HG03097 (cell line): ENCODE measurements at regions not wholly inside any gene's neighbourhood (a gene's known extent, or its start where the extent isn't known, plus 50 kb on each side); places are given as distances from the start of the nearest gene placed in this dataset.
"Not testable (repeated sequence)": the region's sequence is repeated elsewhere in the genome, so short reads cannot be mapped to it uniquely, and the experiment has no call there.

Experiments used
- ATAC-seq: cut with Tn5 transposase; IDR thresholded peaks from one replicate; pipeline ENCODE4 v1.9.1; 2021; ENCODE audit not compliant: unreplicated experiment, low FRiP score

DNA sequence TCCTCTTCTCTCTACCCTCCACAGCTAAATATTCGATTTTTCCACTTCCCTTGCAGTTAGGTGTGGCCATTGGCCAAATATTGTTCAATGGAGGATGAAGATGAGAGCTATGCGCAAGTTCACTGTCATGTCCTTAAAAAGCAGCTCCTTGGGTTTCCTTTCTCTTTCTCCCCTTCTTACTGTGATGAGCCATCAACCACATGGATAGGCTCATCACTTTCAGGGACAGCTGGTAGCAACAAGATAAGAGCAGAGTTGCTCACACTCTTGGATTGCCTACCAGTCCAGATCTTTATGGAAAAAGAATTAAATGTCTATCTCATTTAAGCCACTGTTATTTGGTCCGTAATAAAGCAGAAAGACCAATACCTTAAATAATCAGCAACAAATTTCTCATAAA, 377.0 kb downstream of the DDX10 start:
- no peak for ATAC-seq

DNA sequence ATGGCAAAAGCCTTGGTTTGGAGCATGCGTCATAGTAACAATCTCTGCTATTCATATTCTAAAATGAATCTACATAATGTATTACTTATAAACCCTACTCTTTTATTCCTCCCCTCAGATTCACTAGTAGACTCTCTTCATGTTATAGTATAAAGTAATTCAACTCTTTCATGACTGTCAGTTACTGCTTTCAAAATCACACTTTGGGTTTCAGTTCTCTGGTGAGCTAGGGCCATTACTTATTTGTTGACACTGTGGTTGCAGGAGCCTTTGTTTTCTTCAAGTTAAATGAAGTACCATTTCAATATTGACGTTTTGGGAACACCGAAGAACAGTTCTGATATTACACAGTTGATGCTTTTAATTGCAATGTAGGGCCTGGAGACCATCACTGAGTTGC, 378.4 kb downstream of the DDX10 start:
- no peak for ATAC-seq

DNA sequence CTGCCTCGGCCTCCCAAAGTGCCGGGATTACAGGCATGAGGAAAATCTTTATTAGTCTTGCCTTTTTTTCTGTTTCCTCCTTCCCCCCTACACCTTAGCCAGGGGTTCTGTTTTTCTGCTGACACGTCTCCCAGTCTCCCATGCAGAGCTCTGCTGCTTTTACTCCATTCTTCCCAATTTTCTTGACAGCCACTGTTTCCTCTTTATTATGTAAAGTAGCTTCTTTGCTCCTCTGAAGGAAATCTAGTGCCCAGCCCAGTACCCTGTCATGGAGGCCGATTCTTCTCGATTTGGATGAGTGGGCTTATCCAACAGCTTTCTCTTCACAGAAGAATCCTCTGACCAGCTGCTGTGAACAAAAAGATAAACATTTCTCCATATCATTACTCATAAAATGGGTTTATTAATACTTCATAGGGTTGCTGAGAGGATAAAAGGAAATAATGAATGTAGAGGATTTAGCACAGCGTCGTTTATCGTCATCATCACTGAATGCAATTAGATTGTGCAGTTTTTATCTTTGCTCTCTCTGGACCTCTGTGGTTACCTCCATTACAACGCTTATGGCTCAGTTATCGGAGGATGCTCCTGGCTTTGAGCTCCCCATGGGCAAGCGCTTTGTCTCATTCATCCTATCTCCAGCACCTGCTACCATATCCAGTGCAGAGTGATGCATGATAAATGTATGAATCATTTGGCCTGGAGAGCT, 375.6 kb upstream of the C11orf87 start:
- no peak for ATAC-seq

DNA sequence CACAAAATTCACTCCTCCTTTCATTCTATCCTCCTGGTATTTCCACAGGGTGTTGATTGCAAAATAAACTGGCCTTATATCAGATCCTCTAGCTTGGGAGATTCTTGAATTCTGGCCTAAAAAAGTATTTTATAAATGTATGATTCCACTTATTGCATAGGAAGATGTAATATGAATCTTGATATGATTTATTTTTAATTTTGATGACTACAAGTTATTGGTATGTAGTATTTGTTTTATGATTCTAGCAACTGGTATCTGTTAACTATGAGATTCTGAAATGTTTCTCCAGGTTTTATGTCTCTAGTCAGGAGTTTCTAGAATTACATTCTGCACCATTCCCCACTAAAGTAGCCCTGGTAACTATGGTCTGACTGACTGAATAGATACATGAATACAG, 373.9 kb upstream of the C11orf87 start:
- no peak for ATAC-seq

DNA sequence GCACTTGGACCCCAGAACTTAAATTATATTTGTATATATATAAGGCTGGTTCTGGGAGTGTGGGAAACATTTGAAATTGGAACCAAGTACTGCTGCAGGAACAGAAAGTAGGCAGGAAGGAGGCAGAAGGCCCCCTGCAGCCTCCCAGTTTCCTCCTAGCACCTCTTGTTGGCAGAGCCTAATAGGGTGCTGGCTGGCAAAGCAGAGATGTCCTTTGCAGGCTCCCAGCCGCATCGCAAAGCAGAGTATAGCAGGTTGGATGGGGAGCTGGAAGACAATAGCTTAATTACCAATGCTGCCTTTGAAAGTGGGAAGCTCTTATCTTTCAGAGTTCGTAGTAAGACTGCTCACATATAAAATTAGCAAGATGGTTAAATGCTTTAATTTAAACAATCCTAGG, 370.8 kb upstream of the C11orf87 start:
- ATAC-seq = no peak

DNA sequence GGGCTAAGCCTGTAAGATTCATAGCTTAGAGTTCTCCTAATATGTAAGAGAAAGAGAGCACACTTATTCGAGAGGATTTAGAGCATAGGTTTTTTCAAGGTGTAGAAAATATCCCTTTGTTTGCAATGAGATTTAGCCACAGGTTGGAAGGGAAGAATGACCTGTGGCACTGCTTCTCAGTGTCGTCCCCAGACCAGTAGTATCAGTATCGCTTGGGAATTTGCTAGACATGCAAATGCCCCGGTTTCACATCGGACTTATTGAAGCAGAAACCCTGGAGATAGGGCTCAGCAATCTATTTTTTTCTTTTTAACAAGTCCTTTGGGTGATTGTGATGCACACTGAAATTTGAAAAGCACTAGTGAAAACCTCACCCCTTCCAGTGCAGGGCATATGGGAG, 362.6 kb upstream of the C11orf87 start:
- no peak for ATAC-seq

DNA sequence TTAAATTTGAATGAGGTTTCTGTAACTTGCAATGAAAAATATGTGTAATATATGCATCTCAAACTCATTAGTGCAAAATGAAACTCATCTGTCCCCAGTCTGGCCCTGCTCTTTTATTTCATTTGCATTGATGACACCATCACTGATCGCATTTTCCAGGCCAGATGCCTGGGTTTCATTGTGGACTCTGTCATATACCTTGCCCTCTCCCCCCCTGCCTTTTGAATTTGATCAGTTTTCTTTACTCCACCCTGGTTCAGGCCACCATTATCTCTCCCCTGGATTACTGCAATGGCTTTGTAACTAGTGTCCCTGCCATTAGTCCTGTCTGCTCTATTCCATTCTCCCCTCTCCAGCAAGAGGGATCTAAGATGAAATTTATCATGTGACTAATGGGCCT, 360.6 kb upstream of the C11orf87 start:
- ATAC-seq = no peak

DNA sequence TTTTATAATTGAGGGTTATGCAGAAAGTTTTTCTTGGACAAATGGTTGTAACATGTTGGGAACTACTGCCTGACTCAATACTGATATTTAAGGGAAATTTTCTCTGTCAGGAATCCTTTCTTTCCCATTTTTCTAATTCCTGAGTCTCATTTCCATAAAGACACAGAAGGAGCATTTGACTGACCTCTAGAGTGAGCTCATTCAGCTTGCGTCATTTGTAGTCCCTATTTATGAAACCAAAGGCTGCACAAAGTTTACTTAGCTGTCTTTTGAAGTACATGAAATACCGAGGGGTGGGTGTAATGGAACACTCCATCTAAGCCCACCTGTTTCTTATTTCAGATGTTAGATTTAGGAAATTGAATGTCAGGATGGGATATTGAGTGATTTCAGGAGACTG, 359.5 kb upstream of the C11orf87 start:
- ATAC-seq = no peak

DNA sequence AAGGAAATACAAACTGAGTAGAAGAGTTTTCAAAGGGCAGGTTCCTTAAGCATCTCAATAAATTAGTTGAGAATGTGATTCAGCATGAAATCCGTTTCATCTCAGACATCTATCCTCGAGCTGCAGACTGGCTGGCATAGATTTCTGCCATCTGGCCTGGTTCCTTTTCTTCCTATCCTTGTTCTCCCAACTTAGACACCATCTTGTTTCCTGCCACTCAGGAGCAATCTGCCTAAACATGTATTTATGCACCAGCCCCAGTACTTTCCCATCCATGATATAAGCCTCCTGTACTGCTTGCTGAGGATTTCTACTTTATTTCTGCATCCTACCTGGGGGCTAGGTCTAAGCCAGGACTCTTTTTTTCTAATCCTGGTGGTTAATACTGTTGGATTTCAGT, 359.1 kb upstream of the C11orf87 start:
- no peak for ATAC-seq

DNA sequence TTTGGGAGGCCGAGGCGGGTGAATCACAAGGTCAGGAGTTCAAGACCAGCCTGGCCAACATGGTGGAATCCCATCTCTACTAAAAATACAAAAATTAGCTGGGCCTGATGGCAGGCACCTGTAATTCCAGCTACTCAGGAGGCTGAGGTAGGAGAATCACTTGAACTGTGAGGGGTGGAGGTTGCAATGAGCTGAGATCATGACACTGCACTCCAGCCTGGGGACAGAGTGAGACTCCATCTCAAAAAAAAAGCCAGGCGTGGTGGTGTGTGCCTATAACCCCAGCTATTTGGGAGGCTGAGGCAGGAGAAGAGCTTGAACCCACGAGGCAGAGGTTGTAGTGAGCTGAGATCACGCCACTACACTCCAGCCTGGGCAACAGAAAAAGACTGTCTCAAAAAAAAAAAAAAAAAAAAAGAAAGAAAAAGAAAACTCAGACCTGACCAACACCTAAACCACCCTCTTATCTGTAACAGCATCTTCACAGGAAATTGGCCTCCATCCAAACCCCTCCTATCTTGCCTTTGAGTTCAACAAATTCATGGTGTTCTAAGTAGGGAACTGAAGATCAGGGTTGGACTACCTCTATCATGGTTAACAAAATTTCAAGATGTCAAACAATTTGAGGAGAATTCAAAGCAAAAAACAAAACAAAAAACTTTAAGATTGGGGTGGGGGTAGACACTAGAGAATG, 357.2 kb upstream of the C11orf87 start:
- not testable (repeated sequence) for ATAC-seq

DNA sequence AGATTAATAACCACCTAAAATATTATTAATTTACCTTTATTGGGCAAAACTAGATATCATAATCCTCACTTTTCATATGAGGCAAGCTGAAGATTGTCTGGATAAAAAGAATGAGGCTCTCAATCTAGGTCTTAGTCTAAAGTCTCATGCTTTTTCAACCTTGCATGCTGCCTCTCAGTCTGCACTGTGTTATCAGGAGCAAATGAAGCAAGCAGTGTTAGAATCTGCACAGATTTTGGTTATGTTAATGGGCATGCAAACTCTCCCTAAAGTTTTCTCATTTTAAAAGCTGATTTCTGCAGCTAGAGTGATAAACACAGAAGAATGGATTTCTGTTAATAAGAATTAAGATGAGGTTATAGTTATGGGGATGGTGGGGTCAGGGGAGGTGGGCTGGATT, 350.7 kb upstream of the C11orf87 start:
- ATAC-seq = no peak

DNA sequence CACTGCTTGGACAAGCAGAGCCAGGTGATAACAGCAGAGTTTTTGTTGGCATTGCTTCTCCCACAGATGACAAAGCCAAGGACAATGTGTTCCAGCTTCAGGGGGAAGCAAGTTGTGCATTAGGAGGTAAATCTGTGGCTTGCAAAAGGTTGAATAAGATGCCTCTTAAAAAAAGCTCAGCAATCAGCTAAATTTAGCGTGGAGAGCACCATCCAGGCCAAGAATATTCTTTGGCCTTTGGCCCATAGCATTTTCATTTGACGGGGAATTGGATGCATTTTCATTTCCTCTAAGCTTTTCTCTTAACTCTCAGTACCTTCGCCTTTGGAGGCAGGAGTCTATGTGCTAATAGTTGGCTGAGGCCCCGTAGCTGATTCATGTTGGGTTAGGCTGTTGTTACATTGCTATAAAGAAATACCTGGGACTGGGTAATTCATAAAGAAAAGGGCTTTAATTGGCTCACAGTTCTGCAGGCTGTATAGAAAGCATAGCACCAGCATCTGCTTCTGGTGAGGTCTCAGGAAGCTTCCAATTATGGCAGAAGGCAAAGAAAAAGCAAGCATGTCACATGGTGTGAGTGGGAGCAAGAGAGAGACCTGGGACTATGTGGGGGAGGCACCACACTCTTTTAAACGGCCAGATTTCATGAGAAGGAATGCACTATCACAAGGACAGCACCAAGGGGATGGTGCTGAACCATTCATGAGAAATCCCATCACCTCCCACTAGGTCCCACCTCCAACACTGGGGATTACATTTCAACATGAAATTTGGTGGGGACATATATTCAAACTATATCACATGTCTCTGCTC, 350.1 kb upstream of the C11orf87 start:
- ATAC-seq = no peak

DNA sequence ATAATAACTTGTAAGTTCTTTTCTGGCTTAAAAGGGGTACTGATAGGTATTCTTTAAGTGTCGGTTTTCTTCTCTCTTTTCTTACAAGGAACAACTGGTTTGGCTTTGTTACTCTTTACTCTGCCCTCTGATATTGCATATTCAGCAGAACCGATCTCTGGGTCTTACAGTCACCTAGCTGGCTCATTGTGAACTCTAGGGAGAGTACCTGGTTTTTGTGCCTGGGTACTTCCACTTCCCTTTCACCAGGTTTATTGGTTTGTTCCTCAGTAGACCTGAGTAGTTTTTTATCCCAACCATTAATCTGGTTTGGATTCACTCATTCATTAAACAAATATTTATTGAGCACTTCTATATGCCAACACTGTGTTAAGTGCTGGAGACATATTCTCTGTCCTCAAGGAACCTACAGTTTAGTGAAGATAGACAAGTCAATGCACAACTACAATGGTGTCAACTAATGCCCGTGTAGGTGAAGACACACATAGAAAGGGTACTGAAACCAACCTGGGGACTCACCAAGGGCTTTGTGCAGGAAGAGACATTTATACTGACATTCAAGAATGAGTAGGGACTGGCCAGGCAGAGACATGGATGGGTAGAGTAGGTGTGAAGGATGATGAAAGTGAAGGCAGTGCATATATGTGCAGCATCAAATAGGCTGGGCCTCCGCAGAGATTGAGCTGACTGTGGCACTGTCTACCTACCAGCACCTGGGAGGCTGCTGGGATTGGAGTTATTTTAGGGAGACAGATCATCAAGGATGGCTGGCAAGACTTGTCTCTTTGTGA, 348.8 kb upstream of the C11orf87 start:
- no peak for ATAC-seq

DNA sequence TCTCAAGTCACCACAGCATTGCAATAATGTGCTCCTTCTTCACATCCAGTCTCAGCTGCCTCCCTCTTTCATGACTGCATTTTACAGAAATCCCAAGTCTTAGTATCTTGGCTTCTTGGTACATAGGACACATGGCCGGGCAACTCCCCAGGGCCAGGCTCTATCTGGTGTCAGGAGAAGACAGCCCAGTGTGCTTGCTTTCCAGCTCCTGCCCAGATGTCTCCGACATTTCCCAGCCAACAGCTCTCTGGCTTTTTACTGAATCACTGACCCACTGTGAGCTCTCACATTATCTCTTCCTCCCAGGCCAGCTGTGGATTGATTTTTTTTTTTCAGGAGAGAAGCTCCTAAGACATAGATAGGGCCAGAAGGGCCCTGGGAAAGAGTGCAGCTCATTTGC, 346.0 kb upstream of the C11orf87 start:
- ATAC-seq = no peak

DNA sequence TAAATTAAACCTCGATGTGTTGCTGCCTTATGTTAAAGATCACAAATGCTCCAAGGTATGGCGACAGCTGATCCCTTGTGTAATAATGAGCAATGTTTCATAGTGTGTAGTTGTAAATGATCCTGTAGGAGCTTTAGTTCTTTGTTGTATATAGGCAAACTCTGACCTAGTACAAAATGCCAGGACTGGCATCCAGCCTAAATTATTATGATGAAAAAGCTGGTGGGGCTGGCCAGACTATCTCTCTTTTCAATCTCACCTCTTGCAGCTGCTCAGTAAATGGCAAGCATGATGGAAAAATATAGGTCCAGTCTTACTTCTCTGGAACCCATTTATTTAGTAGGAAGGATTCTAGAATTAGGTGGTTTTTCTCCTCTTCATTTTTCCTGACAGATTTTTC, 345.1 kb upstream of the C11orf87 start:
- no peak for ATAC-seq

DNA sequence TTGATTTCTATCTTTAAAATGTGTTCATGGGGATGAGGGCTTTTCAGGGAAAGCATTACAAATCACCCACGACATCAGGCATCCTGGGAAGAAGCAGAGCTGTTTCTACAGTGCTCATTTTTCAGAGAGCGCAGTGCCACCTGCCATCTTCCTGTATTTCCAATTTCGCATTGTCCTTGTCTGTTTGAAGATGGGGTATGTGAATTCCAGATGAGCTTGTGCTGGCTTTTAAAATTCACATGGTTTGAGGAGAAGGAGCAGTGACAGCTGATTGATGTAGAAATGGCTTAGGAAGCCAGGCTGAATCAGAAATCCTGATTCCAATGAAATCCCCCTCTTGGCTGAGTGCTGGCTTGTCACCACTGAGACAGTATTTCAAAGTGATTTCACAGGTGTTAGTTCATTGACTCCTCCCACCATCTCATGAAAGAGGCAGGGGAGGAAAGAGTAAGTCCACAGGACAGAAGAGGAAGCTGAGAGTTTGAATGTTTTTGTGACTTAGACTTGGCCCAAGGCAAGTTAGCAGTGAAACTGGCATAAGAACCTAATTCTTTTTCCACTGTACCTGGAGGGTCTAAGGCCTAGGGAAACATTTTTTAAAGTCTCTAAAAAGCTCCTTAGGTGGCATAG, 344.6 kb upstream of the C11orf87 start:
- ATAC-seq = no peak

DNA sequence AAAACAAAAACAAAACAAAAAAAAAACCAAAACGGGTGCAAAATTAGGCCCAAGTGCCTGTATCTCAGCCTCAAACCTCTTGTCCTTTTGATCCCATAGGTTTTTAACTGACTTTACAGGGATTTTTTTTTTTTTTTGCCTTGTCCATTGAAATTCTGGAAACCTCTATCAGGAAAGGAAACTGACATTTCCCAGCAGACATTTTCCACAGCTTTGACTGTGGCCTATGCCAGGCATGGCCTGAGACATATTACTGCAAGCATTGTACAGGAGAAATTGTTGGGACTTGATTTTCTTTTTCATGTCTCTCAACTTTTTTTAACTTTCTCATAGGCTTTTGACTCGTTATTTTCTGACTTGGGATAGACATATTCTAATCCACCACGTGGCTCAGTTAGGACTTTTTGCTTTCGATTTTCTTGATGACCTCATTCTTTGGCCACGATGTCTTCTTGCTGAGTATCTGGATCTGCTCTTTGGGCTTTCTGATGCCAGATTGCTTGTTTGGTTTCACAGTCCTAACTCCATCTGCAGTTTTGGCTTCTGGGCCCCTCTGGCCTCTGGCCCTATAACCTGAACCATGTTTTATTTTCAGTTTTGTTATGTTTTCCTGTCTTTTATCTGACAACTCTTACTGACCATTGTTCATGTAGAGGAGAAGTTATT, 336.1 kb upstream of the C11orf87 start:
- no peak for ATAC-seq

DNA sequence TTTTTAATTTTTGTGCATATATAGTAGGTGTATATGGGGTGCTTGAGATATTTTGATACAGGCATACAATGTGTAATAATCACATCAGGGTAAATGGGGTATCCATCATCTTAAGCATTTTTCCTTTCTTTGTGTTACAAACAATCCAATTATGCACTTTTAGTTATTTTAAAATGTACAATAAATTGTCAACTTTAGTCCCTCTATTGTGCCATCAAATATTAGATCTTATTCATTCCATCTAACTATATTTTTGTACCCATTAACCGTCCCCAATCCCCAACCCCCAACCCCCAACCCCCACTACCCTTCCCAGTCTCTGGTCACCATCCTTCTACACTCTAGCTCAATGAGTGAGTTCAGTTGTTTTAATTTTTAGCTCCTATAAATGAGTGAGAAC, 335.1 kb upstream of the C11orf87 start:
- no peak for ATAC-seq

DNA sequence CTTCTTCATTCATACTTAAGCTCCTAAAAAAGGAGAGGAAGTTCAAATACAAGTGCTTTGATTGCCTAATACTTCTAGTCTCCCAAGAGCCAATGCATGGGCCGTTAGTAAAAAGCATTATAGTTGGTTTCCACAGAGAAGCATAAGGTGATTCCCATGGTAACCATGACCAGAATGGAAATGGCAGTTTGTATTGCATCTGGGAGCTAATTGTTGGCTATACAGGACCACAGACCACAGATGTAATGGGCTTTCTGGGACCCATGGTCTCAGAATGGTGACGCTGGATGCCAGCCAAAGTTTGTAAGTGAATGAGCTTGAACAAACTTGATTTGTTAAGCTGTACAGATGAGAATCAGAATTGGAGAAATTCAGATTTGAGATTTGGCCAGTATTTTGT, 333.9 kb upstream of the C11orf87 start:
- no peak for ATAC-seq

DNA sequence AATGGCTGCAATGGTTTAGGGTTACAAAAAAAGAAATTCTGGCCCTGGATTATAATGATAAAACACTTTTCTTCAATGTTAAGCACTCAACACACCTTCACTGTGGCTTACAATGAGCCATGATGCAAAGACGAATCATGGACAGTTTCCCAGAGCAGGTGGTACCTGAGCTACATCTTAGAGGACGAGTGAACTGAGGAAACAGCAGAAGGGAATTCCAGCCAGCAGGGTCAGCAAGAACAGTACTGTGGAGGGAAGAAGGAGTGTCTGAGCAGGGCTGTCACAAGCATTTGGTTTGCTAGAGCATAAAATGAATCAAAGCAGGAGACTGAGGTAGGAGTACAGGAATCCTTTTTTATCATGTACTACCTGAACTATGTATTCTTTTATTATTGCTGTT, 332.8 kb upstream of the C11orf87 start:
- no peak for ATAC-seq
